ENCODE measurements at regions not wholly inside any gene's neighbourhood (a gene's known extent, or its start where the extent isn't known, plus 50 kb on each side); places are given as distances from the start of the nearest gene placed in this dataset.

- TF ChIP-seq ZSCAN18 (CRISPR knock-in tag; IDR thresholded peaks at IDR 0.05) (no peak), FOXP4 (CRISPR knock-in tag; IDR thresholded peaks at IDR 0.05) (no peak), FOXJ3 (CRISPR knock-in tag; IDR thresholded peaks at IDR 0.05; ENCODE audit: borderline replicate concordance) (no peak), ARID4B (CRISPR knock-in tag; IDR thresholded peaks at IDR 0.05; ENCODE audit: borderline replicate concordance) (no peak)
These were observed 750.5 kb upstream of the TMEM132C start (continued) for GRCh38 chr12:127516467-127516866.

- DNase-seq (ENCODE audit: low spot score) (no peak), ATAC-seq (no peak)
- H3K27me3 Mint-ChIP-seq (ENCODE audit: low read depth), result no peaks in the 10 kb centered on the region; the same call in 1 of the 2 replicates
- ChIA-PET CTCF (no interaction called here), POLR2A (no interaction called here)
- no peaks in the 10 kb centered on the region for H3K4me1 Mint-ChIP-seq
- H3K4me3 Mint-ChIP-seq, result no peak overlapping the region
- peaks cover 48% of the 10 kb centered on the region for H3K9me3 Mint-ChIP-seq
- peaks cover 8% of the 10 kb centered on the region; the same call in 1 of the 2 replicates for H3K36me3 Mint-ChIP-seq
- no peak overlapping the region for H3K27ac Mint-ChIP-seq
- TF ChIP-seq FOXP1 (CRISPR knock-in tag; IDR thresholded peaks at IDR 0.05; ENCODE audit: borderline replicate concordance) (no peak), TCF7 (CRISPR knock-in tag; IDR thresholded peaks at IDR 0.05; ENCODE audit: low read depth) (no peak), ZBTB43 (CRISPR knock-in tag; IDR thresholded peaks at IDR 0.05) (no peak), NR1H2 (CRISPR knock-in tag; IDR thresholded peaks at IDR 0.05) (no peak), KAT7 (CRISPR knock-in tag; IDR thresholded peaks at IDR 0.05; ENCODE audit: borderline replicate concordance) (no peak), ERG (CRISPR knock-in tag; IDR thresholded peaks at IDR 0.05) (no peak), ARID4B (CRISPR knock-in tag; IDR thresholded peaks at IDR 0.05; ENCODE audit: borderline replicate concordance) (no peak), ESRRA (CRISPR knock-in tag; IDR thresholded peaks at IDR 0.05; ENCODE audit: borderline replicate concordance) (no peak)
These were observed 747.2 kb upstream of the TMEM132C start for GRCh38 chr12:127519779-127520178.
